ENCODE measurements at regions not wholly inside any gene's neighbourhood (a gene's known extent, or its start where the extent isn't known, plus 50 kb on each side); places are given as distances from the start of the nearest gene placed in this dataset.

DNA sequence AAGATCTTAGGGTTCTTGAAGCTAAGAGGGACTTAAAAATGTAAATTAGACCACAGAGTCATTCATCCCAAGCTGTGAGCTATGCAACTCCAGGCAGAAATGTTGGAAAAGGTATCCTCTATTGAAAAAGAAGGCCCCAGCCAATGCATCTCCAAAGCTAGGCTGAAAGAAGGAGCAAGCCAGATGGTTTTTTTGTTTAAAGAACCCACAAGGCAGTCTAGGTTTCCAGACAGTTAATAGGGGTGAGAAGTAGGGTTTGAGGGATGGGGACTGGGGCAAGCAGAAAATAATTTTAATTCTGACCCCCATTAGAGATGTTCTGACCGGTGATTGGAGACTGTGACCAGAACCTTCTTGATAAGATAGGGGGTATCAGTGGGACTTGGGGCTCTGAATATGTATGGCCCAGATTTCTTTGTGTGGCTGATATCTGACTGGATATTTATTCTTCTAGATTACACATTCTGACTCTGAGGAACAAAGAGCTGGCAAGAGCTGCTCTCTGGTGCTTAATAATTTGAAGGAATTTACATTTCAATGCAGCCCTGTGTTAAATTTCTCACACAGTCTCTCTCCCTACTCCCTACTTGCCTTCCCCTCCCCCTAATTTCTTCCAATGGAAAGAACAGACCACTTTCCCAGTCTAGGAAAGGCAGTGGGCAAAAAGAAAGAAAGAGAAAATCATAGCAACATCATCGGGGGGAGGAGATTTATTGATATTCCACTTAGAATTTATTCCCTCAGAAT lies 104.9 kb downstream of the NUF2 start:
- H2BK12ac ChIP-seq (ENCODE audit: insufficient read length, low read depth, low read length) = no peak overlapping the region
- H2BK15ac ChIP-seq (ENCODE audit: low read depth, low read length) = no peak overlapping the region
- H4K5ac ChIP-seq (ENCODE audit: insufficient read length, low read depth, low read length) = no peak overlapping the region
- no peak overlapping the region for H3K4me2 ChIP-seq (ENCODE audit: insufficient read depth, insufficient read length, low read length)
- H2AK5ac ChIP-seq (ENCODE audit: insufficient read length, low read length) = no peak overlapping the region
- no peak overlapping the region for H3K18ac ChIP-seq (ENCODE audit: insufficient read length, low read depth, low read length)
- H3K14ac ChIP-seq (ENCODE audit: insufficient read depth, low read length) = no peak overlapping the region
- H3K4me1 ChIP-seq (ENCODE audit: insufficient read depth, low read length) = peaks cover 10% of the 10 kb centered on the region; the same call in 1 of the 2 replicates
- H3K79me2 ChIP-seq (ENCODE audit: insufficient read depth, low read length) = no peaks in the 10 kb centered on the region
- H2BK5ac ChIP-seq (ENCODE audit: insufficient read length, low read length) = no peak overlapping the region
- no peak overlapping the region for H3K56ac ChIP-seq (ENCODE audit: insufficient read length, low read depth, low read length)
- H2BK20ac ChIP-seq (ENCODE audit: low read depth, low read length, poor library complexity, severe bottlenecking) = no peak overlapping the region
- peaks cover 0 to 4% of the 10 kb centered on the region in 2 experiments; a peak in 2 of 5 replicates for H3K9me3 Mint-ChIP-seq
- H3K79me1 ChIP-seq (ENCODE audit: insufficient read depth, low read depth, low read length, poor library complexity, severe bottlenecking) = no peaks in the 10 kb centered on the region
- H3K4ac ChIP-seq (ENCODE audit: low read depth, low read length) = no peak overlapping the region
- H3T11ph ChIP-seq (ENCODE audit: low read length) = no peak overlapping the region
- no peak overlapping the region for H2BK120ac ChIP-seq (ENCODE audit: low read depth, low read length, poor library complexity, severe bottlenecking)
- H3K36me3 Mint-ChIP-seq (ENCODE audit: insufficient read depth in 1 of 3, low read depth in 3 of 3) = no peaks in the 10 kb centered on the region; a peak in 1 of 7 replicates
- no peak overlapping the region for H3K9ac ChIP-seq (ENCODE audit: extremely low read depth, insufficient read length, low read length)
- H3K4me3 Mint-ChIP-seq = peak overlapping the region in 1 of 2 experiments; percentile 12; a peak in 1 of 5 replicates
- no peak overlapping the region for H4K91ac ChIP-seq (ENCODE audit: insufficient read length, low read depth, low read length)
- peaks cover 25 to 26% of the 10 kb centered on the region in 2 experiments for H3K4me1 Mint-ChIP-seq
- H3K27me3 Mint-ChIP-seq (ENCODE audit: low read depth) = no peaks in the 10 kb centered on the region
- H3K9me3 ChIP-seq (ENCODE audit: control insufficient read depth, low read depth, low read length) = no peaks in the 10 kb centered on the region
- H3K27me3 ChIP-seq (ENCODE audit: insufficient read depth, low read length) = no peaks in the 10 kb centered on the region
- TF ChIP-seq, protein P1, sequence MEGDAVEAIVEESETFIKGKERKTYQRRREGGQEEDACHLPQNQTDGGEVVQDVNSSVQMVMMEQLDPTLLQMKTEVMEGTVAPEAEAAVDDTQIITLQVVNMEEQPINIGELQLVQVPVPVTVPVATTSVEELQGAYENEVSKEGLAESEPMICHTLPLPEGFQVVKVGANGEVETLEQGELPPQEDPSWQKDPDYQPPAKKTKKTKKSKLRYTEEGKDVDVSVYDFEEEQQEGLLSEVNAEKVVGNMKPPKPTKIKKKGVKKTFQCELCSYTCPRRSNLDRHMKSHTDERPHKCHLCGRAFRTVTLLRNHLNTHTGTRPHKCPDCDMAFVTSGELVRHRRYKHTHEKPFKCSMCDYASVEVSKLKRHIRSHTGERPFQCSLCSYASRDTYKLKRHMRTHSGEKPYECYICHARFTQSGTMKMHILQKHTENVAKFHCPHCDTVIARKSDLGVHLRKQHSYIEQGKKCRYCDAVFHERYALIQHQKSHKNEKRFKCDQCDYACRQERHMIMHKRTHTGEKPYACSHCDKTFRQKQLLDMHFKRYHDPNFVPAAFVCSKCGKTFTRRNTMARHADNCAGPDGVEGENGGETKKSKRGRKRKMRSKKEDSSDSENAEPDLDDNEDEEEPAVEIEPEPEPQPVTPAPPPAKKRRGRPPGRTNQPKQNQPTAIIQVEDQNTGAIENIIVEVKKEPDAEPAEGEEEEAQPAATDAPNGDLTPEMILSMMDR (conservative IDR thresholded peaks at IDR 0.05) = no peak
- no peak overlapping the region for H4K8ac ChIP-seq (replicated peaks; ENCODE audit: insufficient read length, low read depth, low read length)
- no peak for DNase-seq
- no peaks in the 10 kb centered on the region for H4K20me1 ChIP-seq (ENCODE audit: control insufficient read depth, insufficient read depth, insufficient read length)
- H3K27ac ChIP-seq (ENCODE audit: insufficient read length, low read depth, low read length) = no peak overlapping the region
- H3K27ac Mint-ChIP-seq = no peak overlapping the region
- H3K23me2 ChIP-seq (ENCODE audit: insufficient read length, low read depth, low read length, poor library complexity, severe bottlenecking) = no peaks in the 10 kb centered on the region
- WGBS (ENCODE audit: extremely low coverage, insufficient read length, low lambda C conversion rate) = no CpG with 5 or more reads among the region's 2 CpGs
- no peak overlapping the region for H3K23ac ChIP-seq (ENCODE audit: insufficient read length, low read depth, low read length)
- H2AFZ ChIP-seq (ENCODE audit: low read length) = no peak overlapping the region
